ENCODE measurements at regions not wholly inside any gene's neighbourhood (a gene's known extent, or its start where the extent isn't known, plus 50 kb on each side); places are given as distances from the start of the nearest gene placed in this dataset.

DNA sequence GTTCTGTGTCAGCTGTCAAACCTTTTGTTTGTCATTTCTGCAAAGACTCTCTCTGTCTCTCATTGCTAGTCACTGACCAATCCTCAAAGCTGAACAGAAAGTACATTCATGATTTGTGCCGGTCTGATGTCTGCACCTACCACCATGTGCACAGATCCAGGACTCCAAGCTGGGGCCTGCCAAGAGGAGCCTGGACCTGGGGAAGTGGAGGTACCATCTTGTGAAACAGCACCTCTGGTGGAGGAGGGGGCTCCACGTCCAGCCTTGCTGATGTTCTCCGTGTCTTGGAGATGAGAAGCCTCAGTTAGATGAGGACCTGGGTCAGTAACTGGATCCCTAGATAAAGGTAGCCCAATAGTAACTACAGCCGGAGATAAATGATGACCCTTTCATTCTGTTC is 98.9 kb downstream of the TENT4A start:
- ChIA-PET POLR2A (ENCODE audit: low non-redundant PET) (no interaction called here), CTCF (no interaction called here)
- TF ChIP-seq CTCF (conservative IDR thresholded peaks at IDR 0.05; ENCODE audit: low read depth, low read length) = no peak
- no peak for TF ChIP-seq EZH2 (IDR thresholded peaks at IDR 0.05; ENCODE audit: borderline replicate concordance, low read depth, low read length, poor library complexity, severe bottlenecking)
- Histone ChIP-seq H3K9me3 (ENCODE audit: low read depth, low read length, poor library complexity, severe bottlenecking) (no peaks in the 10 kb centered on the region), H3K27ac (ENCODE audit: low read depth, low read length, poor library complexity, severe bottlenecking) (no peak overlapping the region), H3K27me3 (replicated peaks; ENCODE audit: insufficient read depth, low read depth, low read length, poor library complexity) (no peaks in the 10 kb centered on the region), H3K4me3 (ENCODE audit: low read depth, low read length, poor library complexity, severe bottlenecking) (no peak overlapping the region), H3K36me3 (ENCODE audit: insufficient read depth, low read length, poor library complexity, severe bottlenecking) (no peaks in the 10 kb centered on the region), H3K4me1 (ENCODE audit: insufficient read depth, low read length, poor library complexity, severe bottlenecking) (no peaks in the 10 kb centered on the region)
- no TSS peak for BruUV-seq (replicated peaks)
- intact Hi-C loops (cut with micrococcal nuclease; ENCODE audit: unreplicated experiment) = no loop called here
- no peak for DNase-seq (ENCODE audit: low spot score)

- Histone ChIP-seq H3K36me3 (ENCODE audit: insufficient read depth, low read length, poor library complexity, severe bottlenecking) (no peaks in the 10 kb centered on the region), H3K27me3 (replicated peaks; ENCODE audit: insufficient read depth, low read depth, low read length, poor library complexity) (no peaks in the 10 kb centered on the region), H3K4me3 (ENCODE audit: low read depth, low read length, poor library complexity, severe bottlenecking) (no peak overlapping the region), H3K4me1 (ENCODE audit: insufficient read depth, low read length, poor library complexity, severe bottlenecking) (no peaks in the 10 kb centered on the region), H3K27ac (ENCODE audit: low read depth, low read length, poor library complexity, severe bottlenecking) (no peak overlapping the region), H3K9me3 (ENCODE audit: low read depth, low read length, poor library complexity, severe bottlenecking) (no peaks in the 10 kb centered on the region)
- DNase-seq (ENCODE audit: low spot score) = peak; percentile 32
- ChIA-PET POLR2A (ENCODE audit: low non-redundant PET) (no interaction called here), CTCF (no interaction called here)
- TF ChIP-seq EZH2 (IDR thresholded peaks at IDR 0.05; ENCODE audit: borderline replicate concordance, low read depth, low read length, poor library complexity, severe bottlenecking) (no peak), CTCF (conservative IDR thresholded peaks at IDR 0.05; ENCODE audit: low read depth, low read length) (no peak)
- intact Hi-C loops (cut with micrococcal nuclease; ENCODE audit: unreplicated experiment) = no loop called here
- no TSS peak for BruUV-seq (replicated peaks)
Measured at GRCh38 chr5:6812800-6813731, 99.8 kb downstream of the TENT4A start.

- intact Hi-C loops (cut with micrococcal nuclease; ENCODE audit: unreplicated experiment) = no loop called here
Measured at GRCh38 chr5:6814816-6815215, 101.6 kb downstream of the TENT4A start.

More at GRCh38 chr5:6814816-6815215, 101.6 kb downstream of the TENT4A start:
- ChIA-PET POLR2A (ENCODE audit: low non-redundant PET) (no interaction called here), CTCF (no interaction called here)
- TF ChIP-seq CTCF (conservative IDR thresholded peaks at IDR 0.05; ENCODE audit: low read depth, low read length) (no peak), EZH2 (IDR thresholded peaks at IDR 0.05; ENCODE audit: borderline replicate concordance, low read depth, low read length, poor library complexity, severe bottlenecking) (no peak)
- Histone ChIP-seq H3K27ac (ENCODE audit: low read depth, low read length, poor library complexity, severe bottlenecking) (no peak overlapping the region), H3K4me1 (ENCODE audit: insufficient read depth, low read length, poor library complexity, severe bottlenecking) (no peaks in the 10 kb centered on the region), H3K4me3 (ENCODE audit: low read depth, low read length, poor library complexity, severe bottlenecking) (no peak overlapping the region), H3K9me3 (ENCODE audit: low read depth, low read length, poor library complexity, severe bottlenecking) (no peaks in the 10 kb centered on the region), H3K36me3 (ENCODE audit: insufficient read depth, low read length, poor library complexity, severe bottlenecking) (no peaks in the 10 kb centered on the region), H3K27me3 (replicated peaks; ENCODE audit: insufficient read depth, low read depth, low read length, poor library complexity) (no peaks in the 10 kb centered on the region)
- no peak for DNase-seq (ENCODE audit: low spot score)
- BruUV-seq (replicated peaks) = no TSS peak

Measured in A673 (cell line).